HepG2 (cell line): ENCODE measurements at regions not wholly inside any gene's neighbourhood (a gene's known extent, or its start where the extent isn't known, plus 50 kb on each side); places are given as distances from the start of the nearest gene placed in this dataset.

Source experiments
- ETS1 ChIP-seq: sonication (generic); formaldehyde crosslinking; IDR thresholded peaks from 2 replicates; pipeline ENCODE4 v1.4.0; 2020; ENCODE audit warnings: missing genetic modification reagents
- EZH2 ChIP-seq: conservative IDR thresholded peaks from 2 replicates; pipeline ENCODE4 v1.6.1; 2012; ENCODE audit warnings: mild to moderate bottlenecking, low read depth, low read length, moderate library complexity
- JUND ChIP-seq: sonication (generic); formaldehyde crosslinking; IDR thresholded peaks from 2 replicates; pipeline ENCODE4 v1.8.0; 2022; ENCODE audit warnings: mild to moderate bottlenecking, missing genetic modification reagents
- MNT ChIP-seq: fragments of 450-650 bp; IDR thresholded peaks from 2 replicates; pipeline ENCODE4 v1.6.1; 2016
- MTERF4 ChIP-seq: sonication (generic); formaldehyde crosslinking; IDR thresholded peaks from 2 replicates; pipeline ENCODE4 v1.8.0; 2023; ENCODE audit warnings: mild to moderate bottlenecking, missing genetic modification reagents
- SMARCC2 ChIP-seq: fragments of 450-650 bp; IDR thresholded peaks from 2 replicates; pipeline ENCODE4 v1.6.1; 2017; ENCODE audit warnings: antibody characterized with exemption, mild to moderate bottlenecking
- TAF1 ChIP-seq: sonication (generic); formaldehyde crosslinking; IDR thresholded peaks from 2 replicates; pipeline ENCODE4 v1.4.0; 2020; ENCODE audit warnings: missing genetic modification reagents
- ZNF136 ChIP-seq: sonication (generic); formaldehyde crosslinking; IDR thresholded peaks from 2 replicates; pipeline ENCODE4 v1.8.1; 2022; ENCODE audit warnings: low read depth, mild to moderate bottlenecking, moderate library complexity, missing genetic modification reagents
- ZNF331 ChIP-seq: sonication (generic); formaldehyde crosslinking; IDR thresholded peaks from 2 replicates; pipeline ENCODE4 v1.4.0; 2020; ENCODE audit warnings: missing genetic modification reagents
- ZNF570 ChIP-seq: sonication (generic); formaldehyde crosslinking; IDR thresholded peaks from 2 replicates; pipeline ENCODE4 v1.4.0; 2020; ENCODE audit warnings: mild to moderate bottlenecking, missing genetic modification reagents, borderline replicate concordance

- no peak for TF ChIP-seq ZNF331 (CRISPR knock-in tag)
- TF ChIP-seq ZNF136 (CRISPR knock-in tag), result no peak
- no peak for TF ChIP-seq ZNF570
- TF ChIP-seq MTERF4 (CRISPR knock-in tag), result no peak
- TF ChIP-seq TAF1 (CRISPR knock-in tag), result no peak
- TF ChIP-seq JUND (CRISPR knock-in tag), result no peak
- no peak for TF ChIP-seq EZH2
- no peak for TF ChIP-seq MNT
- TF ChIP-seq ETS1 (CRISPR knock-in tag), result no peak
- TF ChIP-seq SMARCC2, result no peak
Measured at GRCh38 chr6:139530561-139530960, 156.1 kb upstream of the CITED2 start.
